ENCODE measurements at regions not wholly inside any gene's neighbourhood (a gene's known extent, or its start where the extent isn't known, plus 50 kb on each side); places are given as distances from the start of the nearest gene placed in this dataset.
"Not testable (repeated sequence)": the region's sequence is repeated elsewhere in the genome, so short reads cannot be mapped to it uniquely, and the experiment has no call there.

GRCh38 chr2:180591947-180592346, 388.5 kb upstream of the UBE2E3 start:
- DNase-seq: no peak

- DNase-seq: not testable (repeated sequence)
These were observed 389.2 kb upstream of the UBE2E3 start for GRCh38 chr2:180591093-180591781.

- no peak for DNase-seq
These were observed 396.8 kb upstream of the UBE2E3 start for GRCh38 chr2:180583441-180584140.

- no peak for DNase-seq
These were observed 401.0 kb upstream of the UBE2E3 start for GRCh38 chr2:180579388-180579787.

GRCh38 chr2:180578441-180578840, 402.0 kb upstream of the UBE2E3 start:
- DNase-seq: no peak

GRCh38 chr2:180577567-180577966, 402.8 kb upstream of the UBE2E3 start:
- DNase-seq: no peak

GRCh38 chr2:180573951-180574350, 406.5 kb upstream of the UBE2E3 start:
- no peak for DNase-seq

- no peak for DNase-seq
These were observed 408.1 kb upstream of the UBE2E3 start for GRCh38 chr2:180572346-180572745.

GRCh38 chr2:180571559-180571958, 408.8 kb upstream of the UBE2E3 start:
- no peak for DNase-seq

- DNase-seq: no peak
These were observed 409.5 kb upstream of the UBE2E3 start for GRCh38 chr2:180570864-180571263.

GRCh38 chr2:180564051-180564450, 416.4 kb upstream of the UBE2E3 start:
- DNase-seq: no peak

- DNase-seq: no peak
These were observed 418.0 kb upstream of the UBE2E3 start for GRCh38 chr2:180562378-180562777.

- DNase-seq: no peak
These were observed 420.6 kb upstream of the UBE2E3 start for GRCh38 chr2:180559771-180560170.

- DNase-seq: no peak
These were observed 421.4 kb upstream of the UBE2E3 start for GRCh38 chr2:180559038-180559437.

- no peak for DNase-seq
These were observed 424.9 kb upstream of the UBE2E3 start for GRCh38 chr2:180555391-180555965.

GRCh38 chr2:180554330-180554729, 426.1 kb upstream of the UBE2E3 start:
- DNase-seq: no peak

- DNase-seq: no peak
These were observed 427.2 kb upstream of the UBE2E3 start for GRCh38 chr2:180553094-180553715.

- no peak for DNase-seq
These were observed 437.9 kb upstream of the UBE2E3 start for GRCh38 chr2:180542511-180542910.

- no peak for DNase-seq
These were observed 439.6 kb upstream of the UBE2E3 start for GRCh38 chr2:180540761-180541160.

GRCh38 chr2:180539541-180539940, 440.9 kb upstream of the UBE2E3 start:
- DNase-seq: no peak

GRCh38 chr2:180535289-180535688, 445.1 kb upstream of the UBE2E3 start:
- no peak for DNase-seq

- DNase-seq: not testable (repeated sequence)
These were observed 448.6 kb upstream of the UBE2E3 start for GRCh38 chr2:180531787-180532186.

- DNase-seq: no peak
These were observed 455.9 kb upstream of the UBE2E3 start for GRCh38 chr2:180524499-180524898.

Measured in NCI-H526 treated with DMSO at 0.1 percent for 48 hours (cell line).